Activated gamma-delta T cell (primary cell): ENCODE measurements at regions not wholly inside any gene's neighbourhood (a gene's known extent, or its start where the extent isn't known, plus 50 kb on each side); places are given as distances from the start of the nearest gene placed in this dataset.

Experiments used
- DNase-seq: peaks from one replicate; lab custom pipeline; 2025; lab: John Stamatoyannopoulos, UW

DNA sequence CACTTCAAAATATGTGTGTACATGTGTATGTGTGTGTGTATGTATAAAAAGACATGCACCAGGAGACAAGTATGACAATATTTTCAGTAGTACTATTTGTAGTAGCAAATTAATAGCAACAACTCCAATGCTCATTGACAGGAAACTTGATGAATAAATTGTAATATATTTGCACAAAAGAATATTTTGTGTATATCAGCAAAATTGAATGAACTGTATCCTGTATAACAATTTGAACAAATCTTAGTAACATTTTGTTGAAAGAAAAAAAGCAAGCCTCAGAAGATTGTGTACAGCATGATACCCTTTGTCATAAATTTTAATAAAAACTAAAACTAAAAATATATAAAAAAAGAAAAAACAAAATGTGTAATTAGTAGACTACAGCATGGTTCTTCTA is 1367.3 kb upstream of the TMEFF2 start:
- DNase-seq = no peak

GRCh38 chr2:193561054-193561453 is 1366.3 kb upstream of the TMEFF2 start:
- DNase-seq = no peak

- no peak for DNase-seq
Measured at GRCh38 chr2:193556766-193557470, 1362.2 kb upstream of the TMEFF2 start.

DNA sequence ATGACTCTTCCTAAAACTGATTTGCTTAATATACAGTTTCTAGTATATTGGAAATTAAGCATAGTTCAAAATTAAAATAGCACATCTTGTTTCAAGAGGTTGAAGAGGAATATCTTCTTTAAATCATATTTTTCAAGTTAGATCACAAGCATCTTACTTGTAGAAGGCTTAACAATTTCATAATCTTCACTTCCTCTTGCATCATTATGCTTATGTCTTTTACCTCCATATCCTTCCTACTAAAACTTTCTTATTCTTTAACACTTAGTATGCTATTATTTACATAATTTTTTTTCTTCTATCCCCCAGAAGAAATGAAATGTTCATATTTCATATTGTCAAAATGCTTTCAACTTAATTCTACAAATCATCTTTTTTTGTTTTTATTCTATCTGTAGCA is 1354.9 kb upstream of the TMEFF2 start:
- DNase-seq = no peak

GRCh38 chr2:193542762-193543161 is 1348.0 kb upstream of the TMEFF2 start:
- DNase-seq = no peak

GRCh38 chr2:193539188-193539587 is 1344.5 kb upstream of the TMEFF2 start:
- DNase-seq = no peak

DNA sequence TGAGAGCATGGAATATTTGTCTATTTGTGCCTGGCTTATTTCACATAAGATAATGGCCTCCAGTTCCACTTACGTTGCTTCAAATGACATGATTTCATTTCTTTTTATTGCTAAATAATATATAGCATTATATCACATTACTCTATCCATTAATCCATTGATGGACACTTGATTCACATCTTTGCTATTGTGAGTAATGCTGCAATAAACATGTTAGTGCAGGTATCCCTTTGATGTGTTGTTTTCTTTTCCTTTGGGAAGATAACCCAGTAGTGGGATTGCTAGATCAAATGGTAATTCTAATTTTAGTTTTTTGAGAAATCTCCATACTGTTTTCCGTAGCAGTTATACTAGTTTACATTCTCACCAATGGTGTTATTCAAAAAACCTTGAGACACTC is 1343.3 kb upstream of the TMEFF2 start:
- DNase-seq = no peak

DNA sequence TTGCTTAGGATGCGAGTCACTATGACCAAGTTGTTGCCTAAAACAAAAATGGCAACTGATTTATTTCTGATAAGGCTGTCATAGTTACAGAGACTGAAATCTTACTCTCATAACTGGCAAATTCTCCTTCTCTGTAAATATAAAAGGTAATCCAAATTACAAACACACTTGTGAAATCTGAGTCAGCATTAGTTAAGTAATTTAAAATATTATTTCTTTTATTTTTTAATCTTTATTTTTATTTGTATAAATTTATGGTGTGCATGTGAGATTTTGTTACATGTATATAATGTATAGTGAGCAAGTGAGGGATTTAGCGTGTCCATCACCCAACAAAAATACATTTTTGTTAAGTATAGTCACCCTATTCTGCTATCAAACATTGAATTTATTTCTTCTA is 1342.8 kb upstream of the TMEFF2 start:
- no peak for DNase-seq

DNA sequence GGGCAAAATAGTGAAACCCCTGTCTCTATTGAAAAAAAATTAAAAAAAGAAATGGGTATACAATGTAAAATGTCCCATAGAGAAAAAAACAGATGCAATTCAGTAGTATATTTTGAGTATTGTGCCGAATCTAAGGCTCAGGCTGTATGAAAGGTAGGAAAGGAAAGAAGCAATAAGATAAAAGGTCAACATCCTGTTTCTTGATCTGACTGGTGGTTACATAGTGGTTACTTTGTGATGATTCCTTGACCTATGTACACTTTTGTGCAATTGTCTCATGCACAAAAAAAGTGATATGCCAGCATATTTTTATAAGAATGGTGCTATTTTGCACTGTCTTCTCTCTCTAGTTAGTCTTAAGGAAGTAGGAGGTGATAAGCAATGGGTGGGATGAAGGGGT is 1333.7 kb upstream of the TMEFF2 start:
- no peak for DNase-seq

DNA sequence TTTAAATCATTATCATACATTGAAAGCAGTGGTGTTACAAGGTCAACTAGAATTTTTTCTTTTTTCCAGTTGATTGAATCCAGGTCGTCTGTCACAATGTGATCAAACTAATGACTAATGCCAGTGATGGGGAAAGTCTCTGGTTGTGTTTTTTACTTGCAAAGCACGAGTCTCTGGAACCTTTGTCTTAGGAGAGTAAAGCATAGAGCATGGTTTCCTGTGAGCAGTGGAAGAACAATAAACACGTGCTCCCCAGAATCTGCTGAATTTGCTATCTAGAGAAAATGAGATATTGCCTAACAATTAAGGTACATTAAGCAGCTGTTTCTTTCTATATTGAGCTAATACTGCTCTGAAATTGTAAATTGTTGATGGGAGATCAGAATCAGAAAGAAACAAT is 1332.4 kb upstream of the TMEFF2 start:
- no peak for DNase-seq

DNA sequence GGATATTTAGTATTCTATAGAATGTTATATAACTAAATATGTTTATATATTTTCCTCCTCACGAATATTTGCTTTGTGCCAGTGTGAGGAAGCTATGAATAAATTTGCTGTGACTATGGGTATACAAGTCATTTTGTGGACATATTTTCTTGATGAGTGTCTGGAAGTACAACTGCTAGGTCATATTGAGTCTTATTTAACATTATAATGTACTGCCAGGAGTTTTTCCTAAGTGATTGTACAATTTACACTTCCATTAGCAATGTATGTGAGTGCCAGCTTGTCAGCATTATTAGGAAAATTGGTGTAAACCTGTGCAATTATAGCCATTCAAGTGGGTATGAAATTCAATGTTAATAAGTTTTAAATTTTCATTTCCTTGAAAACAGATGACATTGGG is 1328.9 kb upstream of the TMEFF2 start:
- no peak for DNase-seq

DNA sequence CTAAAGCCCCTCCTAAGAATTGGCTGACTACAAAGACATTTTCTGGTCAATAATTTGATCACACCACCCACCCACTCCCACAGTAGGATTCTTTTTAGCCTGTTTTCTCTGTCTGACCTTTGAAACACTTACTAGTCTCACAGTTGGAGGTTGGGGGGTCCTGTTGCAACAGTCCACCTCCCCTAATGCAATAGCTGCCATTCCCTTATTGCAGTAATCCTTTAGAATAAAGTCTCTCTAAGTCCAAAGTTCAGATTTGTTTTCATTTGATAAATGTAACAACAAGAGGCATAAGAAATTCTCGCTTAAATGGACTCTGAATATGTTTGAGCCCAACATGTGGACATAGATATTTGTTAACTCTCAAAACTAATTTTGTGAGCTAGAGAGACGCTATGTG is 1326.8 kb upstream of the TMEFF2 start:
- no peak for DNase-seq

GRCh38 chr2:193520709-193521458 is 1326.2 kb upstream of the TMEFF2 start:
- DNase-seq = no peak

DNA sequence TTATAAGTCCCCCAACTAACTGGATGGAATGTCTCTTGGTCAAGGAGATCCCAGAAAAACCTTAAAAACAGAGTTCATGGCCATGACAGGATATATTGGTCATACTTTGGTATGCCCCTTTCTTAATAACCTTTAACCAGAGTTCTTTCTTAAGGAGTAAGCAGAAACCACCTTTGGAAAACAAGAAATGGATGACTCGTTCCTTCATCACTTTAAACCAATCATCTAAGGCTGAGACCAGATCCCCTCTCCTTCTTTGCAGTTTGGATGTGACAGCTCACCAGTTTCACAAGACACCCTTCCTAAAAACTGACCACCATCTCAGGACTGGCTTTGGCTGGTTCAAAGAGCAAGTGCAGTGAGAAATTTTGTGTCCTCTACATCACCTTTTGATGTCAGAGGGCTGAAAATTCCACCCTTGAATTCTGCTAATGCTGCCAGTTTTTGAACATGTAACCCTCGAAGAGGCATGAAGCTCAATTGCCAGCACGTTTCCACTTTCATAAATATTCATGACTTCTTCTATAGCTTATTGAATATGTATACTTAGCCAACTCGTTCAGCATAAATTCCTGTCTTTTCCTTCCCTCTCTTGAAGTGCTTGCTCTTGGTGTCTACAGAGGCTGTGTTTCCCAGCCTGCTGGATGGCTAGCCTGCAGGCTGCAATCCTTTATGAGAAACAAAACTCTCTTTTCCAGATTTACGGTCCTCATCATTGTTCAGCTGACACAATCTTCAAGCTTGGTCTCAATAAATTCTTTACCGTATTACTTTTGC is 1323.5 kb upstream of the TMEFF2 start:
- no peak for DNase-seq

DNA sequence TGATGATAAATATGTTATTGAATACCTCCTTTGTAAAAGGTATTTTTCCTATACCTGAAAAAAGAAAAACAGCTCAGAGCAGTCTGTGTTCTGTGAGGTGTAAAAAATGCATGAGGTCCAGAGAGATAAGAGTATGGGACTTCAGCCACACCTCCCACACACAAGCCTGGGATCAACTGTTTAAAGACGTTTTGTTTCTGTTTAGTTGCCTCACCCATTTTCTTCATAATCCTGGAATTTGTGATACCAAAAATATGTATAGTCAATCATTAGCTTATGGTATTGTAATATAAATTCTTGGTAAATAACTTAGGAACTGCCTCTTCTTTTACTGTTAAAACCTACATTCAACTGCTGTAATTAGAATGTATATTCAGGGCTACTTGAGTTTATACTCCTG is 1322.9 kb upstream of the TMEFF2 start:
- no peak for DNase-seq

DNA sequence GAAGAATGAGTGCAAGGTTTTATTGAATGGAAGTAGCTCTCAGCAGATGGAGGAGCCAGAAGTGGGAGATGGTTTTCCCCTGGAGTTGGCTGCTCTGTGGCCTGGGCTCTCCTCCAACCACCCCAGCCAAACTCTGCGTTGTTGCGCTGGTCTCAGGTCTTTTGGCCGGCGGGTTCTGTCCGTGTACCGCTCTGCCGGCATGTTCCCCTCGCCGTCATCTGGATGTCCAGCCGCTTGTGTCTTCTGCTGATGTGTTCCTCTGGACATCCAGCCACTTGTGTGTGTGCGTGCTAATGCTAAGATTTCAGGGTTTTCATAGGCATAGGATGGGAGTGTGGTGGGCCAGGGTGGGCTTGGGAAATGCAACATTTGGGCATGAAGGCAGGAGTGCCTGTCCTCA is 1311.3 kb upstream of the TMEFF2 start:
- DNase-seq = no peak

GRCh38 chr2:193505620-193506019 is 1310.9 kb upstream of the TMEFF2 start:
- DNase-seq = no peak

GRCh38 chr2:193502363-193503035 is 1307.8 kb upstream of the TMEFF2 start:
- peak; percentile 7 for DNase-seq

DNA sequence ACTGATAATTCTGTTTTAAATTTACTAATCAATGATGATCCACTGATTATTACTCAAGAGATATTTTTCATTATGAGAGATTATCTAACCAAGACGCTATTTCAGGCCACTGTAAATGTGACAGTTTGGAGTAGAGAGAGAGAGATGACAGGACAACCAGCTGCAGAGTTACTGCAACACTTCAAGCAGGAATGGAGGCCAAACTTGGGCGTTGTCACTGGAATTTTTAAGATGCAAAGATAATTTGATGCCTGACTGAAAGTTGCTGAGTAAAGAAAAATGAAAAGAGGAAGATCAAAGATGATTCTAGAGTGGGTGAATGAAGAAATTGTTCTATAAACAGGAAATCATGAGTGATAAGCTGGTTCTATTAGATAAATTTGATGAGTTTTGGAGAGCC is 1302.1 kb upstream of the TMEFF2 start:
- DNase-seq = no peak

DNA sequence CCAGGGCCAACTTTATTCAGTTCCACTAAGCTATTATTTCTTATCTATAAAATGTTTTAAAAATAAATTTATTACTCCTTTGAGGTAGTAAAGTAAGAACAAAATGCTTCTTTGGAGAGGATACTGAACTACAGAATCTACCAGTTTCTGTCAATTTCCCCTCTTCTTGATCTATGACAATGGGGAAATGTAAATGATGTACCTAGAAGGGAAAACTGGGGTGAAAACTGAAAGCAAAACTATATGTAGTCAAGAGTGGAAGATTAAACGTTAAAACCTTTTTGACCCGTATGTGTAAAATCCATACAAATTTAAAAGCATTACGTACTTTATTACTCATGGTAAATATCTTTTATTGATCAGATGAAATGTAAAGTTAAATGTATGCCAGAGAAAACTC is 1287.8 kb upstream of the TMEFF2 start:
- no peak for DNase-seq

- DNase-seq = no peak
Measured at GRCh38 chr2:193480187-193480586, 1285.5 kb upstream of the TMEFF2 start.

DNA sequence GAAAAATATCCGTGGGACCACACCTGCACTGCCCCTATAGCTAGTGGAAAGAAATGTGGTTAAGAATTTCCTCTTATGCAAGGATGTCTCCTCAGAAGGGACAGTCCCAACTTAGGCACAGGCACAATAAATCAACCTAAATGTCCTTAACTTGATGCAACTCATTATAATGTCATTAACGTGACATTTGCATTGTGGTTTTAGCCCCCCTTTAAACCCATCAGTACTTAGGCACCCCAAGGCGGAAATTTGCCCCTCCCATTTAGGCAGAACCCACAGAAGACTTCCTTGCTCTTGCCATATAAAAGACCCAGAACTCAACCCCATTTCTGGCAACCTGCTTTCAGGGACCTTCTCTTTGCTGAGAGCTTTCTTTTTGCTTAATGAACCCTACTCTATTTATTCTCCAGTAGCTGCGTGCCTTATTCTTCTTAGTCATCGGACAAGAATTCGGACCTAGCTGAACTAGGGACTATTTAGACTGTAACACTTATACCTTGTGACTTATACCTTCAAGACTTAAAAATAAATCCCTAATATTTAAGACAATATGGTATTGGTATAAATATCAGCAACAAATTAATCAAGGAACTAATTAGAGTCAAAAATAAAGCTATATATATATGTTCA is 1281.6 kb upstream of the TMEFF2 start:
- DNase-seq = no peak
